HG02623 (cell line): ENCODE measurements at regions not wholly inside any gene's neighbourhood (a gene's known extent, or its start where the extent isn't known, plus 50 kb on each side); places are given as distances from the start of the nearest gene placed in this dataset.
"Not testable (repeated sequence)": the region's sequence is repeated elsewhere in the genome, so short reads cannot be mapped to it uniquely, and the experiment has no call there.

Experiments
- ATAC-seq: cut with Tn5 transposase; IDR thresholded peaks from one replicate; pipeline ENCODE4 v1.9.1; 2021; ENCODE audit warnings: moderate library complexity; ENCODE audit not compliant: unreplicated experiment

DNA sequence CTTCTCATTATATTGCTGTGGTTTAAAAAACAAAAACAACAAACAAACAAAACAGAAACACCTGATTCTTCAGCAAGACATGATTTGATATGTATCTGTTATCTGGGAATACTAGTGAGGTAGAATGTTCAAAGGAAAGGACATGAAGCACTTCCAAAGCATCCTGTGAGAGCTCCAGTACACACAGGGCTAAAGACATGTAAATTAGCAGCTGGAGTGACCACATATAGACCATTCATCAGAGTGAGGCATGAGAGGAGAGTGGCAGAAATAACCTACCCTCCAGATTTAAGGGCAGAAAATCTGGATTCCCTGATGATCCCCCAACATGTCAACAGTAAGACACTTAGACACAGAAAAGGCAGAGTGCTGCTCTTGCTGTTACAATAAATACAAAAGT, 260.5 kb upstream of the CHRM3 start:
- ATAC-seq = no peak

DNA sequence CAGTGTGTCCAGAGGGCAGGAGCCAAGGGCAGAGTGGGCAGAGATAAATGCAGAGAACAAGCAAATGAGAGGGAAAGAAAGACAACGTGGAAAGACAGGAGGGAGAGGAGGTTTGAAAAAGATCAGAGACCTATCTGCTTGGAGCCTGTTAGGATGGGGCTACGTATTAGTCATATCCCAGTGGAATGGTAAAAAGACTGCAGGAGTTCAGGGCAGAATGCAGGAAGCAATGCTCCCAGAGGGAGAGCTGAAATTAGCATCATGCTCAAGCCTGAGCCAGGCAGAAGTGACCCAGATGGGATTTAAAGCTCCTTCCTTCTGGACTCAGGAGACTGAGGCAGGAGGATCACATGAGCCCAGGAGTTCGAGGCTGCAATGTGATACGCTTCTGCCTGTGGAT, 261.3 kb upstream of the CHRM3 start:
- ATAC-seq = no peak

DNA sequence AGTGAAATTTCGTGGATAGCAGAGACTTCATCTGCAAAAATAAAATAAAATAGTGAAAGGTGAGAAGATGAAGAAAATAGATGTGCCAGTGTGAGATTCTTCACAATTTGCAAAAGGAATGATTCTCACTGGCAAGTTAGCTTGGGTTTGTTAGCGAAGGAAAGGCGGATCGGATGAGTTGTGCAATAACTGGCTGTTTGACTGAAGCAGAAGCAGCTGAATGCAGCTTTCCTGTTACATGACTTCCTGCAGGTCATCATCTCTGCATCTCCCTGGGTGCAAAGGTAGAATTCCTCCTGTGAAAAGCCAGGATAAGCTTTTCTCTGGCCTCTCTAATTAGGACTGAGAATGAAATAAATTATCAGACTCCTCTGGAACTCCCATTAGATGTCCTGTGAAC, 263.1 kb upstream of the CHRM3 start:
- no peak for ATAC-seq

DNA sequence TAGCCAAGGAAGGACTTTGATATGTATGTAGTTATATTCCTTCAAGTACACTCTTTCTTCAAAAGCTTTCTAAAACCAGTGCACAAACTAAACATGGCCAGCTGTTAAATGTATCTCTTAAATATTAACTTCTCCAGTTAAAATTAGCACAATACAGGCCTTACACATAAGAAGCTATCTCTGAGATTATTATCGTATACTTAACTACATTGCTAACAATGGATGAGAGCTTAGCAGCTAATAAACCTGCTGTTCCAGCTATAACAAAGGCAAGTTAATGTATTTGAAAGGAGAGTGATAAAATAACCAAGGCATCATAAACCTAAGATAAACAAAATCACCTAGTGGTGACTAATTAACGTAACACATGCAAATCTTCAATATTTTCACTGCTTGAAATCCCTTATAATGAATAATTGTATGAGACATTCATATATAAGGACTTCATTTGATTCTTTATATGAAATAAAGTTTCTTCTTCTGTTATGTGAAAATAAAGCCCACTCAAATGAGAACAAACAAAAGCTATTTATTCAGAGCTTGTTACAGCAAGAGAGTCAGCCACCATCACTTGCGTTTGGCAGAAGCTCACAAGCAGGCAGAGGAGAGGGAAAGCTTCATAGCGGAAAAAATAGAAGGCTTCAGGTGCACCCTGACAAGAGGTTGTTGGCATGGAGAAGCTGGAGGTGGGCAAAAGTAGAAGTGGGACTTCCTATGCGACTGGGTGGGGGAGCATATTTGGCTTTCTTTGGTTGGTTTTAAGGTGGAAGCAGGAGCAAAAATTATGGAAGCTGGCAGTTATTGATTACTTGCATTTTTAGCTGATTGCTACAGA, 274.1 kb upstream of the CHRM3 start:
- ATAC-seq = no peak

DNA sequence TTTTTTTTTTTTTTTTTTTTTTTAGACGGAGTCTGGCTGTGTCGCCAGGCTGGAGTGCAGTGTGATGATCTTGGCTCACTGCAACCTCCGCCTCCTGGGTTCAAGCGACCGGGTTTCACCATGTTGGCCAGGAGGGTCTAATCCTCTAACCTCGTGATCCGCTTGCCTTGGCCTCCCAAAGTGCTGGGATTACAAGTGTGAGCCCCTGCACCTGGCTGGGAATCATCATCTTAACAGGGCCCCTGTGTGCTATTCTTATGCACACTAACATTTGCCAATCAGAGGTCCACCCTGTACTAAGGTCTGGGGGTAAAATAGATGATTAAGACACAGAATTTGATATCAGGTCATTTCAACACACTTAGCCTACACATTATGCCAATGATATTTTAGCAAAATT, 278.7 kb upstream of the CHRM3 start:
- ATAC-seq = no peak

DNA sequence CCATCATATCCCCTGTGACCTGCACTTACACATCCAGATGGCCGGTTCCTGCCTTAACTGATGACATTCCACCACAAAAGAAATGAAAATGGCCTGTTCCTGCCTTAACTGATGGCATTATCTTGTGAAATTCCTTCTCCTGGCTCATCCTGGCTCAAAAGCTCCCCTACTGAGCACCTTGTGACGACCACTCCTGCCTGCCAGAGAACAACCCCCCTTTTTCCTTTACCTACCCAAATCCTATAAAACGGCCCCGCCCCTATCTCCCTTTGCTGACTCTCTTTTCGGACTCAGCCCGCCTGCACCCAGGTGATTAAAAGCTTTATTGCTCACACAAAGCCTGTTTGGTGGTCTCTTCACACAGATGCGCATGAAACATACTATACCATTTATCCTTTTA, 279.7 kb upstream of the CHRM3 start:
- ATAC-seq = not testable (repeated sequence)

DNA sequence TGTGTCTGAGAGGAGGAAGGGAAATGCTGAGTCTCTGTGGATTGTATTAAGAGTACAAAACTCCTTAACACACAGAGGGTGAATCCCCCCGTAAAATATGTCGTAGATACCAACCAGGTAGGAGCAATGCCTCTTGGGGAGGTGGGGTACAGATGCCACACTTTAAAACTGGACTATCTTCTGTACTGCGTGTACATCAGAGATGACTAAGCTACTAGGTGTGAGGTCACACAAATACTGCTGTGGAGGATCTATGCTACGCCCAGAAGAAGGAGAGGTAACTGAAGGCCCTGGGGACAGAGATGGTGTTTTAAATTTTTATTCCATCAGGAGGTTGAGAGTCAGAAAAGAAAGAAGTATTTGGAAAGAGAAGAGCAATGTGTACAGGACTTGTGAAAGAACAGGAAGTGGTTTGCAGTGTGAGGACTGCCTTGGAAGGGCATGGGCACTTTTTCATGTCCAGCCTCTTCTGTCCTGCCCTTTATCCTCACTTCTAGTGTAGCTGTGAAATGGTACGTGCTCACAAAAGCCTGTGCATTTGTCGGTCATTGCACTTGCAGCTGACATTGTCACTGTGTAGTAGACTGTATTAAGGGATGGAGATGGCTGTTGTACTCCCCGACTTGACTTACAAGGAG, 287.8 kb upstream of the CHRM3 start:
- ATAC-seq = no peak

DNA sequence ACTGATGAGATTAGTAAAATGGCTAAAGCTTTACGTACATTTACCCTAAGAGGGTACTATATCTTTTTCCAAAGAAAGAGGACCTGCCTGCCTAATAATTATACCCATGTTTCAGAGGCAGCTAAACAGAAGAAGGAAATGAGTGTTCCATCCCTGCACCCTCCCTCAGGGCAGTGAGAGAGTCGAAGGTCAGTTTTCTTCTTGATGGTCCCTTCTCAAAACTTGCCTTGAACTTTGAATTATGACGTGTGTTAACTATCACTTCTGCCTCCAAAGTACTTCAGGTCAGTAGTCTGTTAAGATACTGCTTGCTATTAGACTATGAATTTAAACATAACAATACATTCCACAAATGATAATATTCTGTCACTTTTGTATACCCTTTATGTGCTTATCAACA, 294.8 kb upstream of the CHRM3 start:
- ATAC-seq = no peak

DNA sequence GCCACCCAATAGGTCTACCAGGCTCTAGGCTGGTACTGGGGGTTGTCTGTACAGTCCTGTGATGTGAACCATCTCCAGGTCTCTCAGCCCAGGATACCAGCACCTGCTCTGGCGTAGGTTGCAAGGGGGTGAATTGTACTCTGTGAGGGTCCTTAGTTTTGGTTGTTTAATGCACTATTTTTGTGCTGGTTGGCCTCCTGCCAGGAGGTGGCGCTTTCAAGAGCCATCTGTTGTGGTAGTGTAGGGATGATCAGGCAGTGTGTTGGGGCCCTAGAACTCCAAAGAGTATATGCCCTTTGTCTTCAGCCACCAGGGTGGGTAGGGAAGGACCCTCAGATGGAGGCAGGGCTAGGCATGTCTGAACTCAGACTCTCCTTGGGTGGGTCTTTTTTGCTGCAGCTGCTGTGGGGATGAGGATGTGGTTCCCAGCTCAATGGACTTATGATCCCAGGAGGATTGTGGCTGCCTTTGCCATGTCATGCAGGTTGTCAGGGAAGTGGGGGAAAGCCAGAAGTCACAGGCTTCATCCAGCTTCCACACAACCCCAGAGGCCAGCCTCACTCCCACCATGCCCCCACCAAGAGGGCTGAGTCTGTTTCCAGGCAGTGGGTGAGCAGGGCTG, 301.8 kb upstream of the CHRM3 start:
- ATAC-seq = no peak

DNA sequence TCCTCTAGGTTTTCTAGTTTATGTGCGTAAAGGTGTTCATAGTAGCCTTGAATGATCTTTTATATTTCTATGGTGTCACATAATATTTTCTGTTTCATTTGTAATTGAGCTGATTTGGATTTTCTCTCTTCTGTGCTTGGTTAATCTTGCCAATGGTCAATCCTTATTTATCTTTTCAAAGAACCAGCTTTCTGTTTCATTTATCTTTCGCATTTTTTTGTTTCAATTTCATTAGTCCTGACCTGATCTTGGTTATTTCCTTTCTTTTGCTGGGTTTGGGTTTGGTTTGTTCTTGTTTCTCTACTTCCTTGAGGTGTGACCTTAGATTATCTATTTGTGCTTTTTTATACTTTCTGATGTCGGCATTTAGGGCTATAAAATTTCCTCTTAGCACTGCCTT, 304.4 kb upstream of the CHRM3 start:
- not testable (repeated sequence) for ATAC-seq

DNA sequence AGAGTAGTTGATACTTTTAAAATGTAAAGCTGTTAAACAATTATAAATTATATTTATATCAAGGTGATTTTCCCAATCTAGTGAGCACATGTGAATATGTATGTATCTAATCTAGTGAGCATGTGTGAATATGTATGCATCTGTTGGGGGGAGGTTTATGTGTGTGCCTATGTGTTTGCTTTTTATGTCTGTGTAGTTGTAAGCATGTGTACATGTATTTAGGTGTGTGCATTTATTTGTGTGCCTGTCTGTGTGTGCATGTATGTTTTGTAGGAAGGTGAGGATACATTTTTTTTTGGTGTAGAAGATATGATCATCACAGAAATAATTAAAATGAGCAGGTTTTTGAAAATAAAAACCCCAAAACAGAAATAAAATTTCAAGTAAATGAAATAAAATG, 318.9 kb upstream of the CHRM3 start:
- no peak for ATAC-seq

DNA sequence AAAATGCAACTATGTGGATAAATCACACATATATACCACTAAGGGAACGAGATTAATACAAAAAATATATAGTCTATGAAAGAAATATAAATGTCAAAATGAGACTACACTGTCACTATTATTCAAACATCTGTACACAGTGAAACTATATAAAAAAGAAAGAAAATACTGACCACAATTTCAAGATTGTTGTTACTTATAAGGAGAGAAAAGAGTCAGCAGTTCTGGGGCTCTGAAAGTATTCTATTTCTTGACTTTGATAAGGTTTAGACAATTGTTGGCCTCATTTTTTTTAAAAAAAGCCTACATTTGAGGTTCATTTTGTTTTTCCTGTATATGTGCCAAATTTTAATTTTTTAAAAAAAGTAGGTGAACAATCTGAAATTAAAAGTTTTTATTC, 319.3 kb upstream of the CHRM3 start:
- no peak for ATAC-seq

DNA sequence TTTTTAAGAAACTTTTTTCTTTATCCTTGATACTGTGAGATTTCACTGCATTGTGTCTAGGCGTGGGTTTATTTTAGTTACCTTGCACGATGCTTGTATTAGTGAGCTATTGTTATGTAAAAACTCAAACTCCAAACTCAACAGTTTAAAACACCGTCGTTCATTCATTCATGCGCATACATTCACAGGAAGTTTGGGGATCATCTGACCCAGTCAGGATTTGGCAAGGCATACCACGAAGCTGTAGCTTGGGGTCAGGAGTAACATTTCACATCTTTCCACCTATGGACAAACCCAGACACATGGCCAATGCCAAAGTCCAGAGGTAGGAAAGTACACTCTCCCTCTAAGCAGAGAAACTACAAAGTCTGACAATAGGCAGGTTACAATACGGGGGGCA, 324.6 kb upstream of the CHRM3 start:
- no peak for ATAC-seq

DNA sequence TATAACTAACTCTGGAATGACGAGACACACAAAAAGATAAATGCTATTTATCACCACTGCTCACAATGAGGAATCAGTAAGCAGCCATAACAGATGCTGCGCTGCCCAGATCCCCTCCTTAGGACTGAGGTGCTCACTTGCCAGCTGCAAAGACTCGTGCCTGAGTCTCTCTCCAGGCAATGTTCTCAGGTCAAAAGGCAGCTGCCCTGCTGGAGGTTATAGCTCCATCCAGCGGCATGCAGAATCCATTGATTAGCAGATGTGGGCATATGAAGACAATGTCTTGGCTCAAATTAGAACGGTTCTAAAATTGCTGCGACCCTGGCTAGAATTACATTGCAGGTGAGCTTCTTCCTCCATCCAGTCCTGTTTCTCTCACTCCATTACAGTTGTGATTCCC, 328.2 kb upstream of the CHRM3 start:
- no peak for ATAC-seq

DNA sequence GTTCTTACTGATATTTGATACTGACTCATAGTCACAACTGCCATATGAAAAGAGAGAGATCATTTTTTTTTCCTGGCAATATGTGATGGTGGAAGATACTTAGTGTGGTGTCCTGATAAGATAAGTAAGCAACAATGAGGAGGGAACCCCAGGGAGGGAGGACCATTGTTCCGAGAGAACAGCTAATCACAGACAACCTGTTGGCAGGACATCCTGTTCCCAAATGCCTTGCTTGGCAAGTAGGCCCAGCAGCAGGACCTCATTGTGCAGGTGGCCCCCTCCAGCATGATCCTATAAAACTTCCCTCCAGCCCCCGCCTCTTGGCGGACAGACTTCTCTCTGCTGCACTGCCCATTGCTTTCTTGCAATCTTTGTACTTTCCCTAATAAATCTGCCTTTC, 329.4 kb upstream of the CHRM3 start:
- no peak for ATAC-seq

DNA sequence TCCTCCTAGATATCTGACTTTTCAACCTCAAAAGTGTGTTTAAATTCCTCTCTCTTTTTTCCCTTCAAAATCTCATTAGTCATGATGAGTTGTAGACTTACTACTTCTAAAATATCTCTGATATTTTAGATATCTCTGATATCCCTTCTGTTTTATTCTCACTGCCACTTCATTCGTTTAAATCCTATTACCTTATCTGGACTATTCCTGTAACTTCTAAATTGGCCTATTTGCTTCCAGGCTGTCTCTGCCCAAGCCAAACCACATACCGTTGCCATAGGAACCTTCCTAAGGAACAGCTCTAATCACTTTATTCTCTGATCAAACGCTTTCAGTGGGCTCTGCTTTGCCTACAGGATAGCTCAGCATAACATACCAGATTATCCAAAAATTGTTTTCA, 333.1 kb upstream of the CHRM3 start:
- ATAC-seq = no peak

DNA sequence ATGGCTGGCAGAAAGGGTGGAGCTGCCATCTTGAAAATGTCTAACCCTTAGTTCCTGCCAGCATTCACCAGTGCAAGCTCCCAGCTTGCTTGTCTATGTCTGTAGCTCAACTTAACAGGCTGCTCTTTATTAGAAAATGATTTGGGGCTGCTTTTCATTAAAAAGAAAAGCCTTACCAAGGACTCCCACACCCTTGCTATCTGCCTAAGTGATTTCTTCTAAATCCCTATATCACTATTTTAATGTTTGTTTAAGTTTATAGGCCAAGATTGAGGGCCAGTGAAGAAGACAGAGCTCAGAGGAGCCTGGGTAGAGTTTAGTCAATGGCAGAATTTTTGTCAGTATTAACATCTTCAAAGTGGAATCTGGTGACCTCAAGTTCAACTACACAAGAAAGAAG, 336.8 kb upstream of the CHRM3 start:
- ATAC-seq = no peak

DNA sequence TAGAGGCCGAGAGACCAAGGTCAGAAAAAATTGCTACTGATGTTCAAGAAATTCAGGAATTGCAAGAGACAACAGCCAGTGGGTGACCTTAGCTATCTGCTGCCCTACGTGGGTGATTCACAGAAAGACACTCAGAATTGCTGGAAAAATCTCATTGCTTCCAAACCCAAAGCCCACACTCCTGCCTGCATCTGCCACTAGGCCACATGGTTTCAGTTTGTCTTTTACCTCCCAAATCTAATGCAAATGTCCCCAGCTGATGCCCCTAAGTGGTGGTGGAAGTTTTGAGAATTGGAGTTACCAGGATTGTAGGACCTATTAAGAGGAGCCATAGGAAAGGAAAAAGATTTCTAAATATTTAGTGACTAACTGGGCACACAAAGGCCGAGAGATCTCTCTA, 341.5 kb upstream of the CHRM3 start:
- ATAC-seq = no peak

DNA sequence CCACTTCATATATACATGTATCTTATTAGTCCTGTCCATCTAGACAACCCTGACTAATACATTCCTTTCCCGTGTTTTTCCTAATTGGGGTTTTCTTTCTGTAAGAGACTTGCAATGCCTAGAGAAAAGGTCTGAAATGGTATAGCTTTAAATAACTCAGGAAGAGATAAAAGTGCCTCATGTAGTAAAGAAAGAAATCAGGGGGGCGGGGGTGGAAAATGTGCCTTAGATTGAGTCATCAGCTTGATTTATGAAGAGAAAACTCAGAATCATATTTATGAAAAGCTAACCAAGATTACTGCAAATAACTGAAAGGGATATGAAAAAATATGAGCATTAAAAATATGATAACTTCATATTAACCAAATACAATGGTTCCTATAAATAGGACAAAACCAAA, 345.8 kb upstream of the CHRM3 start:
- ATAC-seq = no peak

DNA sequence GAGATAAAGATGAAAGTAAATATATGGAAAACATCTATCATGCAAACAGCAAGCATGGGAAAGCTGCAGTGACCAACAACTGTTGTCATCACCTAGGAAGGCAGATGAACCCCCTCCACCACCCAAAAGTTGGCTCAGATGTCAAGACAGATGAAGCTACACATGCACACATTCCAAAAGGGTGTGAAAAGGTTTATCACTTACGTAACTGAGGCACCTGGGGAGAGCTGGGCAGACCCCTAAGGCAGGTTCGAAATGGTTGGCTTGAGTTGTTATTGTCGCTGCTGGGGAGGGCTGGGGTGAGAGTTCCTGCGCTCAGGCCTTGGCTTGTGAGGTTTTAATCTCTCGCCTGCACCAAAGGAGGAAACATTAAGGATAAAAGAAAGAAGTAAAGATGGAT, 355.1 kb upstream of the CHRM3 start:
- no peak for ATAC-seq

DNA sequence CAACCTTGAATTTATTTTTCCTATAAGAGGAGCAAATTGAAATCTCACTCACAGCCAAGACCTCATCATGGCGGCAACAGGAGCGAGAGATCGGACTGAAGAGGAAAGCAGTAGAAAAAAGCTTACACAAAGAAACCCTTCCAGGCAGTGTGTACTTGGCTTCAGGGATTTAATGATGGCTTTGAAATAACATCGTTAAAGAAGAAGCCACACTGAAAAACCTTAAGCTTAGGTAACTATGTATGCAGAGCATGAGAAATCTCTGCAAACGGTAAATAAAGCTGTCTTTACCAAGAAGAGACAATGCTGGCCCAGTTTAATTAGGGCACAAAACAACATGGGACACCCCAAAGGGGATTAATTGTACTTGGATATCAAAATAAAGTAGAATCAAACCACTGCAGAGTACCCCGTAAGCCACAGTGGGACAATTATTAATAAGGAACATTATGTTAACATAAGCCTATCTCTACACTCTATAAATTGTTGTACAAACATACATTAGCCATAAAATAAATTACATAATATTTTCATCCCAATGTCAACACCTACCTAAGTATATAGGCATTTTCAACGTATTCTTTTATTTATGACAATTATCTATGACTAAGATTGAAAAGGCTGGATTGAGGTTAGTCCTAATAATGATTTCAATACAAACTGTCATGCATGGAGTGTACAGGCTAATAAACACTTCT, 360.2 kb upstream of the CHRM3 start:
- no peak for ATAC-seq

DNA sequence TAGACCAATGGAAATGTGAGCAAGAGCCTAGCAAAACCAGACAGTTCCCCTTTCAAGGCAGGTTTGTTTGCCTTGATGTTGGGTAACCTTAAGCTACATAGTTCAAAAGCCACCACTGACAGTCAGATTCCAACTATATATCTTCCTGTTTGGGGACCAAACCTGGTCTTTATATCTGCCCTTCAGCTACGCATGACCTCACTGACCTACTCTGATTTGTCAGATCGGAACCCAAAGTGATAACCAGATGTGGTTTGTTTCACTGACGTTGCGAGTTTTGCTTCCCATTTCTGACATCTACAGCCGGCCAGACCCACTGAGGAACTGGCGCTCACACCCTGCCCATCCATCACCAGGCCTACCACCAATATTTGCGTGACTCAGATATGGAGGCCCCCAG, 361.1 kb upstream of the CHRM3 start:
- no peak for ATAC-seq
